ENCODE measurements at regions not wholly inside any gene's neighbourhood (a gene's known extent, or its start where the extent isn't known, plus 50 kb on each side); places are given as distances from the start of the nearest gene placed in this dataset.
"Not testable (repeated sequence)": the region's sequence is repeated elsewhere in the genome, so short reads cannot be mapped to it uniquely, and the experiment has no call there.

GRCh38 chr6:156451088-156451487 is 326.1 kb upstream of the ARID1B start:
- no peak for DNase-seq (ENCODE audit: low read depth in 2 of 2)

- DNase-seq (ENCODE audit: low read depth in 2 of 2): no peak
Measured at GRCh38 chr6:156450421-156450820, 326.8 kb upstream of the ARID1B start.

GRCh38 chr6:156449569-156449968 is 327.6 kb upstream of the ARID1B start:
- no peak for DNase-seq (ENCODE audit: low read depth in 2 of 2)

GRCh38 chr6:156449128-156449527 is 328.1 kb upstream of the ARID1B start:
- no peak for DNase-seq (ENCODE audit: low read depth in 2 of 2)

GRCh38 chr6:156448579-156448978 is 328.6 kb upstream of the ARID1B start:
- DNase-seq (ENCODE audit: low read depth in 2 of 2): no peak

- no peak for DNase-seq (ENCODE audit: low read depth in 2 of 2)
Measured at GRCh38 chr6:156440688-156441087, 336.5 kb upstream of the ARID1B start.

GRCh38 chr6:156438350-156438923 is 338.7 kb upstream of the ARID1B start:
- DNase-seq (ENCODE audit: low read depth in 2 of 2): no peak

- no peak for DNase-seq (ENCODE audit: low read depth in 2 of 2)
Measured at GRCh38 chr6:156437121-156437879, 339.9 kb upstream of the ARID1B start.

GRCh38 chr6:156434795-156435190 is 342.4 kb upstream of the ARID1B start:
- DNase-seq (ENCODE audit: low read depth in 2 of 2): no peak

- DNase-seq (ENCODE audit: low read depth in 2 of 2): no peak
Measured at GRCh38 chr6:156434049-156434794, 343.0 kb upstream of the ARID1B start.

- DNase-seq (ENCODE audit: low read depth in 2 of 2): no peak
Measured at GRCh38 chr6:156432543-156432942, 344.6 kb upstream of the ARID1B start.

GRCh38 chr6:156430386-156430785 is 346.8 kb upstream of the ARID1B start:
- no peak for DNase-seq (ENCODE audit: low read depth in 2 of 2)

GRCh38 chr6:156427345-156427744 is 349.8 kb upstream of the ARID1B start:
- DNase-seq (ENCODE audit: low read depth in 2 of 2): no peak

- DNase-seq (ENCODE audit: low read depth in 2 of 2): no peak
Measured at GRCh38 chr6:156425359-156426020, 351.7 kb upstream of the ARID1B start.

- DNase-seq (ENCODE audit: low read depth in 2 of 2): no peak
Measured at GRCh38 chr6:156423829-156424228, 353.3 kb upstream of the ARID1B start.

- DNase-seq (ENCODE audit: low read depth in 2 of 2): no peak
Measured at GRCh38 chr6:156423075-156423474, 354.1 kb upstream of the ARID1B start.

- DNase-seq (ENCODE audit: low read depth in 2 of 2): no peak
Measured at GRCh38 chr6:156421933-156422332, 355.2 kb upstream of the ARID1B start.

GRCh38 chr6:156421301-156421700 is 355.9 kb upstream of the ARID1B start:
- DNase-seq (ENCODE audit: low read depth in 2 of 2): not testable (repeated sequence)

GRCh38 chr6:156420172-156420993 is 356.8 kb upstream of the ARID1B start:
- DNase-seq (ENCODE audit: low read depth in 2 of 2): no peak

- DNase-seq (ENCODE audit: low read depth in 2 of 2): no peak
Measured at GRCh38 chr6:156419594-156419993, 357.6 kb upstream of the ARID1B start.

- DNase-seq (ENCODE audit: low read depth in 2 of 2): no peak
Measured at GRCh38 chr6:156418253-156418652, 358.9 kb upstream of the ARID1B start.
